Upper lobe of left lung (tissue), 6 donors: ENCODE measurements at regions not wholly inside any gene's neighbourhood (a gene's known extent, or its start where the extent isn't known, plus 50 kb on each side); places are given as distances from the start of the nearest gene placed in this dataset.

Source experiments
- ATAC-seq, 2 donors: fragments of 200-7000 bp; cut with Tn5 transposase; one replicate each; pipeline ENCODE4 v1.9.1; 2022; ENCODE audit warnings: mild to moderate bottlenecking in 2 of 2, moderate library complexity in 2 of 2; ENCODE audit not compliant: low FRiP score in 2 of 2
- DNase-seq, 2 donors: peaks; one replicate each; pipeline ENCODE4 v3.0.0-alpha.2; 2019 to 2020
- H3K27ac ChIP-seq, 4 donors: fragments of 200-600 bp; sonication (generic); one replicate each; pipeline ENCODE4 v1.5.1; 2016 to 2019
- H3K27me3 ChIP-seq, 4 donors: fragments of 200-600 bp; sonication (generic); one replicate each; pipeline ENCODE4 v1.5.1; 2017 to 2019
- H3K36me3 ChIP-seq, 4 donors: fragments of 200-600 bp; sonication (generic); one replicate each; pipeline ENCODE4 v1.5.1; 2016 to 2019
- H3K4me1 ChIP-seq, 4 donors: fragments of 200-600 bp; sonication (generic); one replicate each; pipeline ENCODE4 v1.5.1; 2018 to 2019
- H3K4me3 ChIP-seq, 4 donors: fragments of 200-600 bp; sonication (generic); one replicate each; pipeline ENCODE4 v1.5.1; 2017 to 2019; ENCODE audit warnings: mild to moderate bottlenecking in 2 of 4, moderate library complexity in 1 of 4
- H3K9me3 ChIP-seq, 4 donors: fragments of 200-600 bp; sonication (generic); one replicate each; pipeline ENCODE4 v1.5.1; 2018 to 2019
- EP300 ChIP-seq, 4 donors: sonication (generic); formaldehyde crosslinking; IDR thresholded peaks; one replicate each; pipeline ENCODE4 v1.5.1; 2017; ENCODE audit warnings: antibody characterized with exemption in 4 of 4, control low read depth in 2 of 4
- POLR2A ChIP-seq, 4 donors: fragments of 450-650 bp; IDR thresholded peaks; one replicate each; pipeline ENCODE4 v1.5.1; 2016 to 2017; ENCODE audit warnings: antibody characterized with exemption in 4 of 4, mild to moderate bottlenecking in 2 of 4
- POLR2AphosphoS5 ChIP-seq, 2 donors: sonication (generic); formaldehyde crosslinking; IDR thresholded peaks; one replicate each; pipeline ENCODE4 v1.5.1; 2017; ENCODE audit warnings: antibody characterized with exemption in 2 of 2
- WGBS, 2 donors: methylation state at CpG; one replicate each; pipeline ENCODE4 v1.1.5; 2017 to 2018; 5-methylcytosine and 5-hydroxymethylcytosine counted together
- TF ChIP-seq, protein P1 (sequence below), 6 experiments: fragments of 450-650 bp in 4 of 6; fragments of 200-600 bp in 2 of 6; sonication (generic) in 2 of 6; IDR thresholded peaks; one replicate each; pipeline ENCODE4 v1.5.1; 2016 to 2019; ENCODE audit warnings: antibody characterized with exemption in 6 of 6
- donor health status: DM: no; HTN: no; CAD: no; lungs with moderate emphysema.
- donor health status: DM: no; HTN: yes; CAD: no; lungs with severe emphysema.

DNA sequence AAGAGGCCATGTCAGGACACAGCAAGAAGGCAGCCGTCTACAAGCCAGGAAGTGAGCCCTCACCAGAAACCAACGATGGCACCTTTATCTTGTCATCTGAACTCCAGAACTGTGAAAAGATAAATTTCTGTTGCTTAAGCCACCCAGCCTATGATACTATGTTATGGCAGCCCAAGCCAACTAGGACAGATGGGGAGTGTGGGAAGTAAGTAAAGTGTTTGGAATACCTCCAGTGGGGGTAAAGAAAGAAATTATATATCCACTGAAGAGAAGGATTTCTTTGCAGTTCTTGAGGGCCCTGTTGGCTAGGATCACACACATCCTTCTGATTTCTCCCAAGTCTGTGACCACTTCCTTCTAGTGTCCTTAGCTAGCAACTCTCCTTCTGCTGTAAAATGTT lies 384.4 kb downstream of the TNS3 start:
- no peaks in the 10 kb centered on the region for H3K27me3 ChIP-seq
- H3K27ac ChIP-seq, result no peak overlapping the region
- DNase-seq, result no peak
- H3K9me3 ChIP-seq, result no peaks in the 10 kb centered on the region
- H3K4me1 ChIP-seq, result peaks cover 0 to 7% (median 2%) of the 10 kb centered on the region in 4 donors
- no peaks in the 10 kb centered on the region for H3K36me3 ChIP-seq
- ATAC-seq, result no peak
- TF ChIP-seq POLR2A (IDR thresholded peaks at IDR 0.05) (no peak), EP300 (IDR thresholded peaks at IDR 0.05) (no peak), POLR2AphosphoS5 (IDR thresholded peaks at IDR 0.05) (no peak)
- TF ChIP-seq, protein P1, sequence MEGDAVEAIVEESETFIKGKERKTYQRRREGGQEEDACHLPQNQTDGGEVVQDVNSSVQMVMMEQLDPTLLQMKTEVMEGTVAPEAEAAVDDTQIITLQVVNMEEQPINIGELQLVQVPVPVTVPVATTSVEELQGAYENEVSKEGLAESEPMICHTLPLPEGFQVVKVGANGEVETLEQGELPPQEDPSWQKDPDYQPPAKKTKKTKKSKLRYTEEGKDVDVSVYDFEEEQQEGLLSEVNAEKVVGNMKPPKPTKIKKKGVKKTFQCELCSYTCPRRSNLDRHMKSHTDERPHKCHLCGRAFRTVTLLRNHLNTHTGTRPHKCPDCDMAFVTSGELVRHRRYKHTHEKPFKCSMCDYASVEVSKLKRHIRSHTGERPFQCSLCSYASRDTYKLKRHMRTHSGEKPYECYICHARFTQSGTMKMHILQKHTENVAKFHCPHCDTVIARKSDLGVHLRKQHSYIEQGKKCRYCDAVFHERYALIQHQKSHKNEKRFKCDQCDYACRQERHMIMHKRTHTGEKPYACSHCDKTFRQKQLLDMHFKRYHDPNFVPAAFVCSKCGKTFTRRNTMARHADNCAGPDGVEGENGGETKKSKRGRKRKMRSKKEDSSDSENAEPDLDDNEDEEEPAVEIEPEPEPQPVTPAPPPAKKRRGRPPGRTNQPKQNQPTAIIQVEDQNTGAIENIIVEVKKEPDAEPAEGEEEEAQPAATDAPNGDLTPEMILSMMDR (IDR thresholded peaks at IDR 0.05), result no peak
- 47 to 66% methylated on average over 2 of the region's 2 CpGs for WGBS, 2 donors
- no peak overlapping the region for H3K4me3 ChIP-seq

DNA sequence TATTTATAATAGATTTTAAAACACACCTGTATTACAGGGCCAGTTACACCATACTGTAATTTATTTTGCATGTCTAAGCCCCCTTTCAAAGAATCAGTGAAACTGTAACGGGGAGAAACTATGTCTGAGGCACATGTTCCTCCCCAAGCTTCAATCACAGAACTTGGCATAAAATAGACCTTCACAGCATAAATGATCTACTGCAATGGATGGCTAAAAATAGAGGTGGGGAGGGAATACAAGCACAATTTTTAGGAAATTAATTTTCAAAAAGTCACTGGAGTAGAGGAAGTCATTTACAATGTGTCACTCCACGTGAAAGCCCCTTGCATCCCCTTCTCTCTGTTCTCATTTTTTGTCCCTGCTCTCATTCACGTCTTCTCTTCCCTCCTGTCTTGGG lies 385.2 kb downstream of the TNS3 start:
- ATAC-seq (no peak), DNase-seq (no peak)
- Histone ChIP-seq H3K36me3 (no peaks in the 10 kb centered on the region), H3K27ac (no peak overlapping the region), H3K4me3 (no peak overlapping the region), H3K4me1 (peaks cover 0 to 7% (median 2%) of the 10 kb centered on the region in 4 donors), H3K27me3 (no peaks in the 10 kb centered on the region), H3K9me3 (no peaks in the 10 kb centered on the region)
- no peak for TF ChIP-seq POLR2A (IDR thresholded peaks at IDR 0.05)
- 66 to 67% methylated on average over 3 of the region's 3 CpGs for WGBS, 2 donors

DNA sequence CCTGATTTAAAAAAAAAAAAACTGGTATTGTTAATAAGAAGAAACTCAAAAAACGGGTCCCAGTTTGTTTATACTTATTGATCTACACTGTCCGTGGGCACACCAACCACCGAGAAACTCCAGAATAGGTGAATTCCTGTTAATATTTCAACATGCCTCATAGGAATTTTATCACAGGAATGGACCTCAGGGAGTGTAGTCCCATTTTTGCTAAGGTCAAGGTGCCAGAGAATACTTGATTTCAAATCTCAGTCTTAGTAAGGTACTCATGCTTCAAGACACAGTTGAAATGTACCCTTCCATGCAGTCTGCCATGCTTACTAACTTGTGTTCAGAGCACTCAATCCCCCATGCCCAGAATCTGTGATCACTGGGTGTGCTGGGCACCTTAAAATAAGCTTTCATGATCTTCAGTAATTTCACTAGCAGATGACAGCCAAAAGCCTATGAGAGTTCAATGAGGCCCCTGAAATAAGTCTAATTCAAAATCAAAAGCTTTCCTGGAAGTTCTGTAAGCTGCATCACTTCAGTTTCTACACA lies 385.7 kb downstream of the TNS3 start:
- H3K27ac ChIP-seq, result no peak overlapping the region

DNA sequence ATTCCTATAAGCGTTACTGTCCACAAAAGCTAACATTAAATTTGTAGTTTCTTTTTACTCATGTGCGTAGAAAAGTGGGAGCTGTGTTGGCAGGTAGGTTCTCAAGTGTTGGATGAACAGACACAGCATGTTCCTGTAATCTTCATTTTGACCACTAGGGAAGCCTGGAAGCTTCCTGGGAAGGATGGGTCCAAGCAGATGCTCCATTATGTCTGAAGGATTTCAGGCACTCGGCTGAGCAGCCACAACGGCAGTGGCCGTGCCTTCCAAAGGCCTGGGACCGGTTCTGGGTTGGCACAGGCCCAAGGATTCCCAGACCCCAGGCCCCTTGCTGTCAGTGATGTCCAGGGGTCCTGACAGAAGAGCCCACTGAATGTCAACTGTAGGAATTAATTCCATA lies 386.3 kb downstream of the TNS3 start:
- ATAC-seq (no peak), DNase-seq (peak in 1 of 2 donors; percentile 25)
- H3K36me3 ChIP-seq, result no peaks in the 10 kb centered on the region
- H3K4me1 ChIP-seq, result peaks cover 0 to 7% (median 2%) of the 10 kb centered on the region in 4 donors
- H3K27me3 ChIP-seq, result no peaks in the 10 kb centered on the region
- TF ChIP-seq, protein P1 (IDR thresholded peaks at IDR 0.05), result no peak
- TF ChIP-seq EP300 (IDR thresholded peaks at IDR 0.05), result no peak
- no peak for TF ChIP-seq POLR2AphosphoS5 (IDR thresholded peaks at IDR 0.05)
- no peak for TF ChIP-seq POLR2A (IDR thresholded peaks at IDR 0.05)
- H3K27ac ChIP-seq, result no peak overlapping the region
- no peaks in the 10 kb centered on the region for H3K9me3 ChIP-seq
- 90 to 95% methylated on average over 6 of the region's 6 CpGs for WGBS, 2 donors
- no peak overlapping the region for H3K4me3 ChIP-seq

More for the DNA sequence above, 385.7 kb downstream of the TNS3 start:
- Histone ChIP-seq H3K4me1 (peaks cover 0 to 7% (median 2%) of the 10 kb centered on the region in 4 donors), H3K27me3 (no peaks in the 10 kb centered on the region), H3K36me3 (no peaks in the 10 kb centered on the region), H3K9me3 (no peaks in the 10 kb centered on the region), H3K4me3 (no peak overlapping the region)
- WGBS, 2 donors, result 72 to 73% methylated on average over 3 of the region's 3 CpGs
- DNase-seq, result no peak
- TF ChIP-seq POLR2A (IDR thresholded peaks at IDR 0.05), result no peak
- TF ChIP-seq, protein P1 (IDR thresholded peaks at IDR 0.05), result no peak
- no peak for TF ChIP-seq EP300 (IDR thresholded peaks at IDR 0.05)
- TF ChIP-seq POLR2AphosphoS5 (IDR thresholded peaks at IDR 0.05), result no peak
- ATAC-seq, result no peak

DNA sequence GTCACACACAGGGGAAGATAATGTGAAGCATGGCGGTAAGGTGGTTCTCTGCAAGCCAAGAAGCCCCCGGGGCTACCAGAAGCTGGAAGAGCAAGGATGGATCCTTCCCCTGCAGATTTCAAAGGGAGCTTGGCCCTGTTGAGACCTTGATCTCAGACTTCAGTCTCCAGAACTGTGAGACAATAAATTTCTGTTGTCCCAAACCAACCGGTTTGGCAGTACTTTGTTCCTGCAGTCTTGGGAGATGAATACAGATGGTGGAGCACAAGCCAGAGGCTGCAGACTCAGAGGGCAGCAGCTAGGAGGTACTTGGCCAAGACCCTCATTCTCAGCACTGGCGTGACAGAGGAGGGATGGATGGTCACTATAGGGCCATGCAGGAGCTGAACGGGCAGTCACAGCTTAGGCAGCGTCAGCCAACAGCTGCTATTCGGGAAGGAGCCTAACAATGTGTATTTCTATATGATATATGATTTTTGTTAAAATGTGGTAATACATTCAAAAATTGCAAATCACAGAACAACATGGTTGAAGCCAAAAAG lies 387.3 kb downstream of the TNS3 start:
- TF ChIP-seq, protein P1 (IDR thresholded peaks at IDR 0.05), result no peak
- TF ChIP-seq EP300 (IDR thresholded peaks at IDR 0.05) (no peak), POLR2AphosphoS5 (IDR thresholded peaks at IDR 0.05) (no peak), POLR2A (IDR thresholded peaks at IDR 0.05) (no peak)
- Histone ChIP-seq H3K4me1 (peaks cover 0 to 7% (median 2%) of the 10 kb centered on the region in 4 donors), H3K9me3 (no peaks in the 10 kb centered on the region), H3K4me3 (no peak overlapping the region), H3K27me3 (no peaks in the 10 kb centered on the region), H3K36me3 (no peaks in the 10 kb centered on the region), H3K27ac (no peak overlapping the region)
- 92 to 94% methylated on average over 7 of the region's 7 CpGs for WGBS, 2 donors
- ATAC-seq (no peak), DNase-seq (no peak)
